Gastroesophageal sphincter (tissue), 4 donors: ENCODE measurements at regions not wholly inside any gene's neighbourhood (a gene's known extent, or its start where the extent isn't known, plus 50 kb on each side); places are given as distances from the start of the nearest gene placed in this dataset.

ENCODE experiments used
- ATAC-seq: fragments of 150-250 bp; one replicate; pipeline ENCODE4 v1.9.1; 2016; ENCODE audit warnings: mild to moderate bottlenecking, moderate library complexity
- H3K27ac ChIP-seq, 4 donors: fragments of 200-600 bp; sonication (generic) in 3 of 4; 1 replicate in 3 of 4; 2 replicates in 1 of 4; pipeline ENCODE4 v1.5.1; 2016 to 2019
- H3K27me3 ChIP-seq: fragments of 200-600 bp; sonication (generic); one replicate; pipeline ENCODE4 v1.5.1; 2019
- H3K36me3 ChIP-seq, 2 donors: fragments of 200-600 bp; sonication (generic); one replicate each; pipeline ENCODE4 v1.5.1; 2019; ENCODE audit warnings: control low read depth in 1 of 2
- H3K4me1 ChIP-seq, 3 donors: fragments of 200-600 bp; sonication (generic); 1 replicate in 2 of 3; 2 replicates in 1 of 3; pipeline ENCODE4 v1.5.1; 2016 to 2019; ENCODE audit warnings: control low read depth in 2 of 3
- H3K4me3 ChIP-seq, 2 donors: fragments of 200-600 bp; sonication (generic); one replicate each; pipeline ENCODE4 v1.5.1; 2019; ENCODE audit warnings: mild to moderate bottlenecking in 1 of 2, moderate library complexity in 1 of 2
- H3K9me3 ChIP-seq, 3 donors: fragments of 200-600 bp; sonication (generic); one replicate each; pipeline ENCODE4 v1.5.1; 2017 to 2019; ENCODE audit warnings: control low read depth in 2 of 3
- CTCF ChIP-seq, 4 experiments: fragments of 200-600 bp in 2 of 4; fragments of 450-650 bp in 2 of 4; sonication (generic) in 1 of 4; IDR thresholded peaks; one replicate each; pipeline ENCODE4 v1.5.1; 2017 to 2019; ENCODE audit warnings: antibody characterized with exemption in 4 of 4, mild to moderate bottlenecking in 2 of 4, moderate library complexity in 2 of 4
- EP300 ChIP-seq: sonication (generic); formaldehyde crosslinking; IDR thresholded peaks from one replicate; pipeline ENCODE4 v1.6.1; 2017; ENCODE audit warnings: antibody characterized with exemption, mild to moderate bottlenecking
- POLR2A ChIP-seq, 2 donors: fragments of 450-650 bp; IDR thresholded peaks; one replicate each; pipeline ENCODE4 v1.6.1; 2017; ENCODE audit warnings: antibody characterized with exemption in 2 of 2, mild to moderate bottlenecking in 2 of 2, moderate library complexity in 1 of 2
- POLR2AphosphoS5 ChIP-seq: sonication (generic); formaldehyde crosslinking; IDR thresholded peaks from one replicate; pipeline ENCODE4 v1.6.1; 2017; ENCODE audit warnings: antibody characterized with exemption
- WGBS, 2 donors: methylation state at CpG; one replicate each; pipeline ENCODE4 v1.1.5; 2018; ENCODE audit warnings: low coverage in 1 of 2; 5-methylcytosine and 5-hydroxymethylcytosine counted together

- WGBS, 2 donors = 57% methylated on average over 1 of the region's 2 CpGs; no CpG with 5 or more reads in 1 of the 2 donors
- TF ChIP-seq POLR2AphosphoS5 (no peak), POLR2A (IDR thresholded peaks at IDR 0.05) (no peak), EP300 (no peak), CTCF (IDR thresholded peaks at IDR 0.05) (no peak)
Observed at GRCh38 chrY:8352201-8352600, 985.1 kb upstream of the TSPY4 start.

GRCh38 chrY:8358161-8358560, 979.1 kb upstream of the TSPY4 start:
- Histone ChIP-seq H3K4me1 (no peaks in the 10 kb centered on the region), H3K4me3 (no peak overlapping the region), H3K9me3 (no peaks in the 10 kb centered on the region), H3K27ac (no peak overlapping the region), H3K27me3 (no peaks in the 10 kb centered on the region), H3K36me3 (no peaks in the 10 kb centered on the region)
- no peak for ATAC-seq
- TF ChIP-seq POLR2AphosphoS5 (no peak), EP300 (no peak), CTCF (IDR thresholded peaks at IDR 0.05) (no peak), POLR2A (IDR thresholded peaks at IDR 0.05) (no peak)

More at GRCh38 chrY:8352201-8352600, 985.1 kb upstream of the TSPY4 start:
- Histone ChIP-seq H3K4me1 (no peaks in the 10 kb centered on the region), H3K27me3 (no peaks in the 10 kb centered on the region), H3K9me3 (no peaks in the 10 kb centered on the region), H3K4me3 (no peak overlapping the region), H3K36me3 (no peaks in the 10 kb centered on the region), H3K27ac (no peak overlapping the region)
- ATAC-seq = no peak

- Histone ChIP-seq H3K4me1 (no peaks in the 10 kb centered on the region), H3K9me3 (no peaks in the 10 kb centered on the region), H3K27me3 (no peaks in the 10 kb centered on the region), H3K4me3 (no peak overlapping the region), H3K36me3 (no peaks in the 10 kb centered on the region), H3K27ac (no peak overlapping the region)
- no peak for ATAC-seq
- TF ChIP-seq POLR2A (IDR thresholded peaks at IDR 0.05) (no peak), CTCF (IDR thresholded peaks at IDR 0.05) (no peak), POLR2AphosphoS5 (no peak), EP300 (no peak)
- WGBS, 2 donors = 40% methylated on average over 1 of the region's 3 CpGs; no CpG with 5 or more reads in 1 of the 2 donors
Observed at GRCh38 chrY:8361715-8362114, 975.5 kb upstream of the TSPY4 start.

GRCh38 chrY:8377491-8377890, 959.8 kb upstream of the TSPY4 start:
- no peak overlapping the region for H3K27ac ChIP-seq
- WGBS, 2 donors = 56% methylated on average over 2 of the region's 3 CpGs; no CpG with 5 or more reads in 1 of the 2 donors
- no peaks in the 10 kb centered on the region for H3K36me3 ChIP-seq
- no peaks in the 10 kb centered on the region for H3K4me1 ChIP-seq
- H3K9me3 ChIP-seq = no peaks in the 10 kb centered on the region
- no peak for ATAC-seq
- H3K4me3 ChIP-seq = no peak overlapping the region
- H3K27me3 ChIP-seq = no peaks in the 10 kb centered on the region
- TF ChIP-seq POLR2AphosphoS5 = no peak
- TF ChIP-seq POLR2A (IDR thresholded peaks at IDR 0.05) = no peak
- TF ChIP-seq EP300 = no peak
- no peak for TF ChIP-seq CTCF (IDR thresholded peaks at IDR 0.05)

- no peak overlapping the region for H3K27ac ChIP-seq
- no peak overlapping the region for H3K4me3 ChIP-seq
- ATAC-seq = no peak
- TF ChIP-seq CTCF (IDR thresholded peaks at IDR 0.05) (no peak), POLR2A (IDR thresholded peaks at IDR 0.05) (no peak), EP300 (no peak), POLR2AphosphoS5 (no peak)
- H3K9me3 ChIP-seq = no peaks in the 10 kb centered on the region
- no peaks in the 10 kb centered on the region for H3K4me1 ChIP-seq
- 100% methylated on average over 2 of the region's 3 CpGs; no CpG with 5 or more reads in 1 of the 2 donors for WGBS, 2 donors
- no peaks in the 10 kb centered on the region for H3K36me3 ChIP-seq
- H3K27me3 ChIP-seq = no peaks in the 10 kb centered on the region
Observed at GRCh38 chrY:8379800-8380199, 957.5 kb upstream of the TSPY4 start.
